ENCODE measurements at regions not wholly inside any gene's neighbourhood (a gene's known extent, or its start where the extent isn't known, plus 50 kb on each side); places are given as distances from the start of the nearest gene placed in this dataset.
"Not testable (repeated sequence)": the region's sequence is repeated elsewhere in the genome, so short reads cannot be mapped to it uniquely, and the experiment has no call there.

- TF ChIP-seq OSR1 (CRISPR knock-in tag; IDR thresholded peaks at IDR 0.05) (no peak), TSHZ2 (CRISPR knock-in tag; IDR thresholded peaks at IDR 0.05) (no peak), ARNTL (CRISPR knock-in tag; IDR thresholded peaks at IDR 0.05; ENCODE audit: borderline replicate concordance, low read depth) (no peak), ZNF565 (CRISPR knock-in tag; conservative IDR thresholded peaks at IDR 0.05; ENCODE audit: low read depth) (no peak), RARB (CRISPR knock-in tag; IDR thresholded peaks at IDR 0.05) (no peak), SNAI2 (CRISPR knock-in tag; IDR thresholded peaks at IDR 0.05) (no peak), ZFP3 (CRISPR knock-in tag; IDR thresholded peaks at IDR 0.05) (no peak), ZFP30 (CRISPR knock-in tag; IDR thresholded peaks at IDR 0.05) (no peak), CSDC2 (CRISPR knock-in tag; IDR thresholded peaks at IDR 0.05) (no peak), ZNF70 (CRISPR knock-in tag; IDR thresholded peaks at IDR 0.05) (no peak), CSRNP3 (CRISPR knock-in tag; IDR thresholded peaks at IDR 0.05) (no peak)
- ATAC-seq: no peak
These were observed 474.6 kb downstream of the CBLN4 start for GRCh38 chr20:55530763-55531162.

- no peak for TF ChIP-seq ISL1 (CRISPR knock-in tag; IDR thresholded peaks at IDR 0.05)
- TF ChIP-seq PATZ1 (CRISPR knock-in tag; IDR thresholded peaks at IDR 0.05; ENCODE audit: borderline replicate concordance): no peak
- ATAC-seq: no peak
These were observed 476.8 kb downstream of the CBLN4 start for GRCh38 chr20:55528482-55528881.

- no peak for TF ChIP-seq GLIS3 (CRISPR knock-in tag; IDR thresholded peaks at IDR 0.05)
- TF ChIP-seq POU6F1 (CRISPR knock-in tag; IDR thresholded peaks at IDR 0.05; ENCODE audit: borderline replicate concordance, low read depth): no peak
- no peak for TF ChIP-seq ZC3H10 (CRISPR knock-in tag; IDR thresholded peaks at IDR 0.05)
- no peak for TF ChIP-seq ZNF8 (CRISPR knock-in tag; IDR thresholded peaks at IDR 0.05)
- no peak for TF ChIP-seq ZNF565 (CRISPR knock-in tag; conservative IDR thresholded peaks at IDR 0.05; ENCODE audit: low read depth)
- no peak for ATAC-seq
These were observed 483.0 kb downstream of the CBLN4 start for GRCh38 chr20:55522296-55522815.

GRCh38 chr20:55517584-55517983, 487.7 kb downstream of the CBLN4 start:
- not testable (repeated sequence) for ATAC-seq

- ATAC-seq: no peak
- no peak for TF ChIP-seq BACH2 (CRISPR knock-in tag; IDR thresholded peaks at IDR 0.05; ENCODE audit: borderline replicate concordance)
- TF ChIP-seq PATZ1 (CRISPR knock-in tag; IDR thresholded peaks at IDR 0.05; ENCODE audit: borderline replicate concordance): no peak
- TF ChIP-seq GLIS3 (CRISPR knock-in tag; IDR thresholded peaks at IDR 0.05): no peak
- no peak for TF ChIP-seq ISL1 (CRISPR knock-in tag; IDR thresholded peaks at IDR 0.05)
- TF ChIP-seq ESRRG (CRISPR knock-in tag; IDR thresholded peaks at IDR 0.05): no peak
These were observed 489.5 kb downstream of the CBLN4 start for GRCh38 chr20:55515832-55516231.

Measured in SK-N-SH treated with all-trans-retinoic acid at 6 μM for 48 hours (cell line).